Smooth muscle cell (in vitro differentiated cells): ENCODE measurements at regions not wholly inside any gene's neighbourhood (a gene's known extent, or its start where the extent isn't known, plus 50 kb on each side); places are given as distances from the start of the nearest gene placed in this dataset.

ENCODE experiments used
- DNase-seq: peaks from one replicate; lab custom pipeline; 2025; ENCODE audit not compliant: unreplicated experiment; lab: John Stamatoyannopoulos, UW
- H2AFZ ChIP-seq: fragments of 200-600 bp; sonication (generic); 2 replicates; pipeline ENCODE4 v1.6.0; 2016; ENCODE audit warnings: antibody characterized with exemption, low read depth, mild to moderate bottlenecking
- H3F3A ChIP-seq: fragments of 200-600 bp; sonication (generic); 2 replicates; pipeline ENCODE4 v1.6.0; 2017; ENCODE audit warnings: antibody characterized with exemption, low read depth
- H3K27ac ChIP-seq: fragments of 200-600 bp; sonication (generic); 2 replicates; pipeline ENCODE4 v1.5.1; 2016; ENCODE audit warnings: low read depth, mild to moderate bottlenecking
- H3K27me3 ChIP-seq: fragments of 200-600 bp; sonication (generic); 2 replicates; pipeline ENCODE4 v1.6.1; 2016; ENCODE audit warnings: low read depth, mild to moderate bottlenecking
- H3K36me3 ChIP-seq: fragments of 200-600 bp; sonication (generic); 2 replicates; pipeline ENCODE4 v1.5.1; 2016; ENCODE audit warnings: low read depth
- H3K4me1 ChIP-seq: fragments of 200-600 bp; sonication (generic); 2 replicates; pipeline ENCODE4 v1.5.1; 2016; ENCODE audit warnings: low read depth
- H3K4me2 ChIP-seq: fragments of 200-600 bp; sonication (generic); 2 replicates; pipeline ENCODE4 v1.6.0; 2016; ENCODE audit warnings: mild to moderate bottlenecking
- H3K4me3 ChIP-seq: fragments of 200-600 bp; sonication (generic); 2 replicates; pipeline ENCODE4 v1.5.1; 2016; ENCODE audit warnings: mild to moderate bottlenecking
- H3K79me2 ChIP-seq: fragments of 200-600 bp; sonication (generic); 2 replicates; pipeline ENCODE4 v1.6.0; 2016; ENCODE audit warnings: low read depth, mild to moderate bottlenecking
- H3K9ac ChIP-seq: fragments of 200-600 bp; sonication (generic); 2 replicates; pipeline ENCODE4 v1.6.0; 2016; ENCODE audit warnings: low read depth
- H3K9me3 ChIP-seq: fragments of 200-600 bp; sonication (generic); replicated peaks from 2 replicates; pipeline ENCODE4 v1.5.1; 2016; ENCODE audit warnings: low read depth
- H4K20me1 ChIP-seq: fragments of 200-600 bp; sonication (generic); 2 replicates; pipeline ENCODE4 v1.6.0; 2016; ENCODE audit warnings: low read depth
- WGBS: methylation state at CpG from one replicate; pipeline ENCODE4 v1.1.7; 2016; ENCODE audit warnings: low lambda C conversion rate; 5-methylcytosine and 5-hydroxymethylcytosine counted together
- TF ChIP-seq, protein P1 (sequence below): fragments of 200-600 bp; sonication (generic); IDR thresholded peaks from 2 replicates; pipeline ENCODE4 v1.5.1; 2017; ENCODE audit warnings: borderline replicate concordance, mild to moderate bottlenecking, antibody characterized with exemption; ENCODE audit not compliant: insufficient read depth, poor library complexity, severe bottlenecking

DNA sequence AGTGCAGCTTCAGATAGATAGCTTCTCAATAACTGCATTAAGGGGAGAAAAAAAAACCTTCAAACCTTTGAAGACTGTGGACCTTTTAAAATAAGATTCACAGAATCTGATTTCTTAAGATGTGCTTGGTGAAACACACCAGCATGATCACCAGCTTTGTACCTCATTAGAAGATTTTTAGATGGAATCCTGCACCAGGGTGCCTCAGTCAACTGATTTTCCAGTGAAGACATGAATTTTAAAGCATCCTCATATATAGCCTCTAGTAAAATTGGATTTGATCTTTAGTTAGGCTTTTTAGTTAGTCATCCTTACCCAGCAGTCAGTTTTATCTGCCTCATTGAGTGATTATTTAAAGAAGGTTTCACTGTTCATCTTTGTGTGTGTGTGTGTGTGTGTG lies 208.6 kb upstream of the DEPDC1 start:
- H3K4me2 ChIP-seq, result no peak overlapping the region
- H3K79me2 ChIP-seq, result no peaks in the 10 kb centered on the region
- no peak for DNase-seq
- no peak overlapping the region for H2AFZ ChIP-seq
- TF ChIP-seq, protein P1, sequence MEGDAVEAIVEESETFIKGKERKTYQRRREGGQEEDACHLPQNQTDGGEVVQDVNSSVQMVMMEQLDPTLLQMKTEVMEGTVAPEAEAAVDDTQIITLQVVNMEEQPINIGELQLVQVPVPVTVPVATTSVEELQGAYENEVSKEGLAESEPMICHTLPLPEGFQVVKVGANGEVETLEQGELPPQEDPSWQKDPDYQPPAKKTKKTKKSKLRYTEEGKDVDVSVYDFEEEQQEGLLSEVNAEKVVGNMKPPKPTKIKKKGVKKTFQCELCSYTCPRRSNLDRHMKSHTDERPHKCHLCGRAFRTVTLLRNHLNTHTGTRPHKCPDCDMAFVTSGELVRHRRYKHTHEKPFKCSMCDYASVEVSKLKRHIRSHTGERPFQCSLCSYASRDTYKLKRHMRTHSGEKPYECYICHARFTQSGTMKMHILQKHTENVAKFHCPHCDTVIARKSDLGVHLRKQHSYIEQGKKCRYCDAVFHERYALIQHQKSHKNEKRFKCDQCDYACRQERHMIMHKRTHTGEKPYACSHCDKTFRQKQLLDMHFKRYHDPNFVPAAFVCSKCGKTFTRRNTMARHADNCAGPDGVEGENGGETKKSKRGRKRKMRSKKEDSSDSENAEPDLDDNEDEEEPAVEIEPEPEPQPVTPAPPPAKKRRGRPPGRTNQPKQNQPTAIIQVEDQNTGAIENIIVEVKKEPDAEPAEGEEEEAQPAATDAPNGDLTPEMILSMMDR, result no peak
- no peaks in the 10 kb centered on the region for H3K27me3 ChIP-seq
- H3K4me3 ChIP-seq, result no peak overlapping the region
- H3K9me3 ChIP-seq, result no peaks in the 10 kb centered on the region
- no peaks in the 10 kb centered on the region for H4K20me1 ChIP-seq
- no peaks in the 10 kb centered on the region for H3F3A ChIP-seq
- H3K4me1 ChIP-seq, result no peaks in the 10 kb centered on the region
- H3K27ac ChIP-seq, result no peak overlapping the region
- H3K9ac ChIP-seq, result no peak overlapping the region
- H3K36me3 ChIP-seq, result no peaks in the 10 kb centered on the region

DNA sequence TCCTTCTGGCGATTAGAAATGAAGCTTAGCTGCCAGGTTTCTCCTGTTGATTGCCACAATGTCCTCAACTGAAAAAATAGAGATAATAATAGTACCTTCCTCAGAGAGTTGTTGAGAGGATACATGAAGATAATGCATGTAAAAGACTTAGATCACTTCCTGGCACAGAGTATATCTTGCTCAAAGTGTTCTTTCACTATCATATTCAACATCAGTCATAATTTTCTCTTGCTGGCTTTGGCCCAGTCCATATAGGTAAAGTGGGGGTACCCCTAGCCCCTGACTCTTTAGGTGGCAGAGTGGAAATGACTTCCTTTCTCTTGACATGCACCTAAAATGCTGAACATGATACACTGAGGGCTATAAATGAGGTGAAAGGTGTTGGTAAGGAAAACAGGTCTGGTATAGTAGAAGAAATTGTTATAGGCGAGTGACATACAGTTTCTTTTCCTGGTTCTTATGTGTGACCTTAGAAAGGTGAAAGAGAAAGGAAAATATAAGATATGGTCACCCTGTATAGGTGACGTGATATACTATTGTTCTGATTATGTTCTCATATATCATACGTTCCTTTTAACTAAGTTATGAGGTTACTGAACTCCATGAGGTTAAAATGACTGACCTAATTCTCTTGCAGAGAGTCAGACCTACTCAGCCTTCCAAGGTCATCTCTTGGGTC lies 209.9 kb upstream of the DEPDC1 start:
- Histone ChIP-seq H3K36me3 (no peaks in the 10 kb centered on the region), H3F3A (no peaks in the 10 kb centered on the region), H3K27me3 (no peaks in the 10 kb centered on the region), H3K4me2 (no peak overlapping the region), H3K79me2 (no peaks in the 10 kb centered on the region), H3K9me3 (no peaks in the 10 kb centered on the region), H3K4me1 (no peaks in the 10 kb centered on the region), H4K20me1 (no peaks in the 10 kb centered on the region), H3K27ac (no peak overlapping the region), H3K4me3 (no peak overlapping the region), H2AFZ (no peak overlapping the region), H3K9ac (no peak overlapping the region)
- TF ChIP-seq, protein P1, result no peak
- 87% methylated on average over 4 of the region's 4 CpGs for WGBS
- no peak for DNase-seq

DNA sequence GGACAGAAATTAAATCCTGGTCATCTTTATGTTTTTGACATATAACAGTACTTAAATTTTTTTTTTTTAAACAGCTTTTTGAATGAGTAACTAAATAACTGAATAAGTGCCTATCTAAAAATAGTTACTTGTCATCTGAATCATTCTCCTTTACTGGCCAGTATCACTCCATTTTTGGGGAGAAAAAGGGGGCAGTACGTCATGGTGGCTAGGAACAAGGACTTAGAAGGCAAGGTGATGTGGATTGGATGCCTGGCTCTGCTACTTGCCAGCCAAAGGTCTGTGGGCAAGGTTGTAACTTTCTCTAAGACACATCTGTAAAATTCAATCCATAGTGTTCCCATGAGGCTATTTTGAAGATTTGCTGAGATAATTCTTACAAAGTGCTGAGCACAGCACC lies 220.4 kb upstream of the DEPDC1 start:
- Histone ChIP-seq H3K79me2 (no peaks in the 10 kb centered on the region), H3K27ac (no peak overlapping the region), H3K36me3 (no peaks in the 10 kb centered on the region), H3K4me1 (no peaks in the 10 kb centered on the region), H4K20me1 (no peaks in the 10 kb centered on the region), H2AFZ (no peak overlapping the region), H3K9ac (no peak overlapping the region), H3K4me3 (no peak overlapping the region), H3K4me2 (no peak overlapping the region), H3K27me3 (no peaks in the 10 kb centered on the region), H3F3A (no peaks in the 10 kb centered on the region), H3K9me3 (no peaks in the 10 kb centered on the region)
- TF ChIP-seq, protein P1, result no peak
- DNase-seq, result no peak
- WGBS, result 75% methylated on average over 1 of the region's 1 CpG

DNA sequence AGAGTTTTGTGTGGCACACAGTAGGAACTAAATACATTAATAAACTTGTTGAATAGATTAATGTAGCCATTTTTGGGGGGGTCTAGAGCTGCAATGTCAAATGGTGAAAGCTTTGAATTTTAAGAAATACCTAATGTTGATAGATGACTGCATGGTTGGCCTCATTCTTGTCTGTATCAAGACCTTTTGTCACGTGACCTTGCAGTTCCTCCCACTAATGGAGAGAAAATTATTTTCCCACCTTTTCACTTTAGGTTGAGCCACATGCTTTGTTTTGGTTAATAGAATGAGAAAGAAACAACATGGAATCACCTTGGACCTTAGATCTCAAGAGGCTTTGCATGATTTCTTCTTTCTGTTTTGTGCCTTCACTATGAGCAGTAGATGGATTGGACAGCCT lies 223.6 kb upstream of the DEPDC1 start:
- Histone ChIP-seq H4K20me1 (no peaks in the 10 kb centered on the region), H3K27ac (no peak overlapping the region), H3K4me1 (no peaks in the 10 kb centered on the region), H2AFZ (no peak overlapping the region), H3K4me3 (no peak overlapping the region), H3K79me2 (no peaks in the 10 kb centered on the region), H3K4me2 (no peak overlapping the region), H3K36me3 (no peaks in the 10 kb centered on the region), H3K9me3 (no peaks in the 10 kb centered on the region), H3F3A (no peaks in the 10 kb centered on the region), H3K9ac (no peak overlapping the region), H3K27me3 (no peaks in the 10 kb centered on the region)
- DNase-seq, result no peak
- 83% methylated on average over 1 of the region's 1 CpG for WGBS
- TF ChIP-seq, protein P1, result no peak
